Breast epithelium (tissue), 3 donors: ENCODE measurements at regions not wholly inside any gene's neighbourhood (a gene's known extent, or its start where the extent isn't known, plus 50 kb on each side); places are given as distances from the start of the nearest gene placed in this dataset.

Source experiments
- POLR2A ChIP-seq: fragments of 450-650 bp; IDR thresholded peaks from one replicate; pipeline ENCODE4 v1.6.1; 2016; ENCODE audit warnings: antibody characterized with exemption, mild to moderate bottlenecking, moderate library complexity
- TF ChIP-seq, protein P1 (sequence below), 3 donors: fragments of 450-650 bp; IDR thresholded peaks; one replicate each; pipeline ENCODE4 v1.5.1; 2016 to 2017; ENCODE audit warnings: antibody characterized with exemption in 3 of 3, mild to moderate bottlenecking in 3 of 3, moderate library complexity in 3 of 3

DNA sequence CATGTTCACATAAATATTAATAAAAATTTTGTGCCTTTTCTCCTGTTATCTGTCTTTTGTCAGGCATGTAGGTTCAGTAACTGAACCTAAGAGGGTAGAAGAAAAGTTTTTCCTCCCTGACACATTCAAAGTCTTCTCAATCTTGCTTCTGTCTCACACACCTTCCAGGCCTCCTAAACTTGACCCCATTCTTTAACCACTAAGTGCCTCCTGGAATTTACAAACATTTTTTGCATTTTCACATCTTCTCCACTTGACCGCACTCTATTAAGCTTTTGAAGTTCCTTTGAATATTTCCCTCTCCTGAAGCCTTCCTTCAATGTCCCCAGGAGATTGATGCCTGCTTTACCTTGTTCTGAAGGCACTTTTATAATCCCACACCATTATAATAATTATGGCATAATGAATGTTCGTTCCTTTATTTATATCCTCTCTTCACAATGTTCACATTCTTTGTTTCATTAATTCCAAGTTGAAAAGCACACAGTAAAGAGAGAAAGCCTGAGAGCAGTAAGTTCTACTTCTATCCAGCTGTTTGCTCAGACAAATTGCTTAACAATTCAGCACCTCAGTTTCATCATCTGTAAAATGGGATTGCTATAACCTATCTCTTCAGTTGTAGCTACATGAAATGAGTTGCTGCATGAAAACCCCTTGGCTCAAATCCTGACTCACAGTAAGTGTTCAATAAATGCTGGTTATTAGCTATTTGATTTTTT lies 184.8 kb upstream of the KLHL29 start:
- TF ChIP-seq, protein P1, sequence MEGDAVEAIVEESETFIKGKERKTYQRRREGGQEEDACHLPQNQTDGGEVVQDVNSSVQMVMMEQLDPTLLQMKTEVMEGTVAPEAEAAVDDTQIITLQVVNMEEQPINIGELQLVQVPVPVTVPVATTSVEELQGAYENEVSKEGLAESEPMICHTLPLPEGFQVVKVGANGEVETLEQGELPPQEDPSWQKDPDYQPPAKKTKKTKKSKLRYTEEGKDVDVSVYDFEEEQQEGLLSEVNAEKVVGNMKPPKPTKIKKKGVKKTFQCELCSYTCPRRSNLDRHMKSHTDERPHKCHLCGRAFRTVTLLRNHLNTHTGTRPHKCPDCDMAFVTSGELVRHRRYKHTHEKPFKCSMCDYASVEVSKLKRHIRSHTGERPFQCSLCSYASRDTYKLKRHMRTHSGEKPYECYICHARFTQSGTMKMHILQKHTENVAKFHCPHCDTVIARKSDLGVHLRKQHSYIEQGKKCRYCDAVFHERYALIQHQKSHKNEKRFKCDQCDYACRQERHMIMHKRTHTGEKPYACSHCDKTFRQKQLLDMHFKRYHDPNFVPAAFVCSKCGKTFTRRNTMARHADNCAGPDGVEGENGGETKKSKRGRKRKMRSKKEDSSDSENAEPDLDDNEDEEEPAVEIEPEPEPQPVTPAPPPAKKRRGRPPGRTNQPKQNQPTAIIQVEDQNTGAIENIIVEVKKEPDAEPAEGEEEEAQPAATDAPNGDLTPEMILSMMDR (IDR thresholded peaks at IDR 0.05): no peak
- TF ChIP-seq POLR2A: no peak
